ENCODE measurements at regions not wholly inside any gene's neighbourhood (a gene's known extent, or its start where the extent isn't known, plus 50 kb on each side); places are given as distances from the start of the nearest gene placed in this dataset.

GRCh38 chr21:23660560-23660959, 1946.7 kb downstream of the MRPL39 start:
- no peaks in the 10 kb centered on the region; the same call in 1 of the 2 replicates for H3K4me1 ChIP-seq (ENCODE audit: insufficient read depth, low read length)
- H3K9me3 ChIP-seq (ENCODE audit: insufficient read depth, low read depth, low read length): no peaks in the 10 kb centered on the region
- no peak overlapping the region for H3K9ac ChIP-seq (ENCODE audit: low read depth, low read length)
- H3K27me3 ChIP-seq (ENCODE audit: insufficient read depth, low read length): no peaks in the 10 kb centered on the region
- no peak overlapping the region for H3K27ac ChIP-seq (ENCODE audit: low read length)
- H3K4me3 ChIP-seq (ENCODE audit: low read length): no peak overlapping the region
- H3K36me3 ChIP-seq (ENCODE audit: insufficient read depth, low read depth, low read length): no peaks in the 10 kb centered on the region

GRCh38 chr21:23644768-23645167, 1962.5 kb downstream of the MRPL39 start:
- Histone ChIP-seq H3K27me3 (ENCODE audit: insufficient read depth, low read length) (no peaks in the 10 kb centered on the region), H3K27ac (ENCODE audit: low read length) (no peak overlapping the region), H3K4me1 (ENCODE audit: insufficient read depth, low read length) (no peaks in the 10 kb centered on the region), H3K4me3 (ENCODE audit: low read length) (no peak overlapping the region), H3K9ac (ENCODE audit: low read depth, low read length) (no peak overlapping the region), H3K9me3 (ENCODE audit: insufficient read depth, low read depth, low read length) (no peaks in the 10 kb centered on the region), H3K36me3 (ENCODE audit: insufficient read depth, low read depth, low read length) (no peaks in the 10 kb centered on the region)

DNA sequence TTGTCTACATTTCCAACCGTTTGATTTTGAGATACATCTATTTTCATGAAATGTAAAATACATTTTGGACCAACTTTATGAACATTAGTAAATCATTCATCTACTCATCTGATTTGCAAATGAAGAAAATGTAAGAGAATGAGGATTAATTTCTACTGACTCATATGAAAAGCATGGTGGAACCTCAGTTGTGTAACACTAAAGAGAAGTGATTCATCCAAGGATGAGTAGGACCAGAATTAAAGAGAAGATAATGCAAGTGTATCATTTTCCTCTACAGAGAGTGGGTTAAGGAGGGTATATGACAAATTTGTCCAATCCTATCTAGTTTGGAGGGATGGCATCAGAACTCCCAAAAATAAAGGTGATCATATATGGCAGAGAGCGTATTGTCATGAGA, 1967.6 kb downstream of the MRPL39 start:
- Histone ChIP-seq H3K9ac (ENCODE audit: low read depth, low read length) (no peak overlapping the region), H3K4me3 (ENCODE audit: low read length) (no peak overlapping the region), H3K9me3 (ENCODE audit: insufficient read depth, low read depth, low read length) (no peaks in the 10 kb centered on the region), H3K4me1 (ENCODE audit: insufficient read depth, low read length) (no peaks in the 10 kb centered on the region), H3K27ac (ENCODE audit: low read length) (no peak overlapping the region), H3K27me3 (ENCODE audit: insufficient read depth, low read length) (no peaks in the 10 kb centered on the region), H3K36me3 (ENCODE audit: insufficient read depth, low read depth, low read length) (no peaks in the 10 kb centered on the region)

- Histone ChIP-seq H3K36me3 (ENCODE audit: insufficient read depth, low read depth, low read length) (no peaks in the 10 kb centered on the region), H3K9me3 (ENCODE audit: insufficient read depth, low read depth, low read length) (no peaks in the 10 kb centered on the region), H3K9ac (ENCODE audit: low read depth, low read length) (no peak overlapping the region)
Measured at GRCh38 chr21:23638131-23638695, 1969.1 kb downstream of the MRPL39 start.

GRCh38 chr21:23633447-23633940, 1973.8 kb downstream of the MRPL39 start:
- Histone ChIP-seq H3K9ac (ENCODE audit: low read depth, low read length) (no peak overlapping the region), H3K4me3 (ENCODE audit: low read length) (no peak overlapping the region), H3K9me3 (ENCODE audit: insufficient read depth, low read depth, low read length) (no peaks in the 10 kb centered on the region), H3K27ac (ENCODE audit: low read length) (no peak overlapping the region), H3K36me3 (ENCODE audit: insufficient read depth, low read depth, low read length) (no peaks in the 10 kb centered on the region), H3K27me3 (ENCODE audit: insufficient read depth, low read length) (no peaks in the 10 kb centered on the region), H3K4me1 (ENCODE audit: insufficient read depth, low read length) (no peaks in the 10 kb centered on the region)

More at GRCh38 chr21:23638131-23638695, 1969.1 kb downstream of the MRPL39 start:
- H3K4me1 ChIP-seq (ENCODE audit: insufficient read depth, low read length): no peaks in the 10 kb centered on the region
- no peaks in the 10 kb centered on the region for H3K27me3 ChIP-seq (ENCODE audit: insufficient read depth, low read length)
- H3K27ac ChIP-seq (ENCODE audit: low read length): no peak overlapping the region
- no peak overlapping the region for H3K4me3 ChIP-seq (ENCODE audit: low read length)

DNA sequence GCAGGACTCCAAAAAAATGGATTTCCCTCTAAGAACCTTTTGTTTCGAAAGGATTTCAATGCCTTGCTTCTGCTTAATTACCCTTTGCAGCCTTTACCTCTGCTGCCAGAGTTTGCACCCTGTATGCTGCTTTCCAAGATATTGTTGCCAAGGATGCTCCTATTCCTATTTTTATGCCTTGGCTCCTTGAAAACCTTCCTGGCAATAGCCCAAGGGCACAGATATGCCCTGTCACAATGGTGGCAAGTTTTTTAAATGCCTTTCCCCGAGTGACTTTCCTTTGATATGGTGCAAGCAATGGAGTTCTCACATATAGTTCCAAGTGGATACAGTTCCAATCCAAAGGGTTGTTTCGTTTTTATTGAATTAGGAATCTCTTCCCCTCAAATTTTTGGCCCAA, 1983.0 kb downstream of the MRPL39 start:
- Histone ChIP-seq H3K36me3 (ENCODE audit: insufficient read depth, low read depth, low read length) (no peaks in the 10 kb centered on the region), H3K4me3 (ENCODE audit: low read length) (no peak overlapping the region), H3K27ac (ENCODE audit: low read length) (no peak overlapping the region), H3K9ac (ENCODE audit: low read depth, low read length) (no peak overlapping the region), H3K27me3 (ENCODE audit: insufficient read depth, low read length) (no peaks in the 10 kb centered on the region), H3K4me1 (ENCODE audit: insufficient read depth, low read length) (no peaks in the 10 kb centered on the region), H3K9me3 (ENCODE audit: insufficient read depth, low read depth, low read length) (no peaks in the 10 kb centered on the region)

- no peak overlapping the region for H3K9ac ChIP-seq (ENCODE audit: low read depth, low read length)
- H3K9me3 ChIP-seq (ENCODE audit: insufficient read depth, low read depth, low read length): no peaks in the 10 kb centered on the region
- H3K27me3 ChIP-seq (ENCODE audit: insufficient read depth, low read length): no peaks in the 10 kb centered on the region
- no peaks in the 10 kb centered on the region for H3K4me1 ChIP-seq (ENCODE audit: insufficient read depth, low read length)
- H3K4me3 ChIP-seq (ENCODE audit: low read length): no peak overlapping the region
- no peak overlapping the region for H3K27ac ChIP-seq (ENCODE audit: low read length)
- H3K36me3 ChIP-seq (ENCODE audit: insufficient read depth, low read depth, low read length): no peaks in the 10 kb centered on the region
Measured at GRCh38 chr21:23613014-23613413, 1994.3 kb downstream of the MRPL39 start.

DNA sequence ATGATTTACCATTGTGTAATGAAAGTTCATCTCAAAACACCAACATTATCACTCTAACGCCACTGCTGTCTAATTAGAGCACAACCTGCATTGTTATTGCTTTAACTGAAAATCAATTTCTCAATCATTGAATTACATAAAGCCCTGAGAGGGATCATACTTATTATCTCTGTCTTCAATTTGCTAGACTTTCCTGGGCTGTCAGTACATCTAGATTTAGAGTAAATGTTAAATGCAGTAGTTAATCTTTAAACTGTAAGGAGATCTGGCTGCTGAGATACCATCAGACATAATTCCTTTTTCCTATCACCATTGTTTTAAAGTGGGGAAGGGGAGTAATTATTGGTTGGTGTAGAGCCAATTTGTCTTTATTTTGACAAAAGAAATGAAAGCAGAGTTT, 1995.1 kb downstream of the MRPL39 start:
- no peaks in the 10 kb centered on the region for H3K36me3 ChIP-seq (ENCODE audit: insufficient read depth, low read depth, low read length)
- H3K4me3 ChIP-seq (ENCODE audit: low read length): no peak overlapping the region
- H3K27me3 ChIP-seq (ENCODE audit: insufficient read depth, low read length): no peaks in the 10 kb centered on the region
- H3K9ac ChIP-seq (ENCODE audit: low read depth, low read length): no peak overlapping the region
- no peaks in the 10 kb centered on the region for H3K9me3 ChIP-seq (ENCODE audit: insufficient read depth, low read depth, low read length)
- H3K27ac ChIP-seq (ENCODE audit: low read length): no peak overlapping the region
- H3K4me1 ChIP-seq (ENCODE audit: insufficient read depth, low read length): no peaks in the 10 kb centered on the region

GRCh38 chr21:23607782-23608431, 1999.4 kb downstream of the MRPL39 start:
- Histone ChIP-seq H3K9ac (ENCODE audit: low read depth, low read length) (no peak overlapping the region), H3K9me3 (ENCODE audit: insufficient read depth, low read depth, low read length) (peaks cover 5% of the 10 kb centered on the region), H3K27ac (ENCODE audit: low read length) (no peak overlapping the region)

GRCh38 chr21:23601549-23601948, 2005.7 kb downstream of the MRPL39 start:
- Histone ChIP-seq H3K27ac (ENCODE audit: low read length) (no peak overlapping the region), H3K36me3 (ENCODE audit: insufficient read depth, low read depth, low read length) (no peaks in the 10 kb centered on the region), H3K9me3 (ENCODE audit: insufficient read depth, low read depth, low read length) (peaks cover 5% of the 10 kb centered on the region), H3K9ac (ENCODE audit: low read depth, low read length) (no peak overlapping the region), H3K4me1 (ENCODE audit: insufficient read depth, low read length) (no peaks in the 10 kb centered on the region), H3K4me3 (ENCODE audit: low read length) (no peak overlapping the region), H3K27me3 (ENCODE audit: insufficient read depth, low read length) (no peaks in the 10 kb centered on the region)

More at GRCh38 chr21:23607782-23608431, 1999.4 kb downstream of the MRPL39 start:
- Histone ChIP-seq H3K4me1 (ENCODE audit: insufficient read depth, low read length) (no peaks in the 10 kb centered on the region), H3K36me3 (ENCODE audit: insufficient read depth, low read depth, low read length) (no peaks in the 10 kb centered on the region), H3K27me3 (ENCODE audit: insufficient read depth, low read length) (no peaks in the 10 kb centered on the region), H3K4me3 (ENCODE audit: low read length) (no peak overlapping the region)

GRCh38 chr21:23593582-23593981, 2013.7 kb downstream of the MRPL39 start:
- Histone ChIP-seq H3K4me3 (ENCODE audit: low read length) (no peak overlapping the region), H3K36me3 (ENCODE audit: insufficient read depth, low read depth, low read length) (no peaks in the 10 kb centered on the region), H3K27me3 (ENCODE audit: insufficient read depth, low read length) (no peaks in the 10 kb centered on the region), H3K9ac (ENCODE audit: low read depth, low read length) (no peak overlapping the region), H3K27ac (ENCODE audit: low read length) (no peak overlapping the region), H3K4me1 (ENCODE audit: insufficient read depth, low read length) (no peaks in the 10 kb centered on the region; the same call in 1 of the 2 replicates), H3K9me3 (ENCODE audit: insufficient read depth, low read depth, low read length) (no peaks in the 10 kb centered on the region)

GRCh38 chr21:23585419-23585818, 2021.9 kb downstream of the MRPL39 start:
- no peak overlapping the region for H3K4me3 ChIP-seq (ENCODE audit: low read length)
- H3K27me3 ChIP-seq (ENCODE audit: insufficient read depth, low read length): no peaks in the 10 kb centered on the region
- no peaks in the 10 kb centered on the region for H3K36me3 ChIP-seq (ENCODE audit: insufficient read depth, low read depth, low read length)
- H3K27ac ChIP-seq (ENCODE audit: low read length): no peak overlapping the region
- no peaks in the 10 kb centered on the region for H3K9me3 ChIP-seq (ENCODE audit: insufficient read depth, low read depth, low read length)
- H3K9ac ChIP-seq (ENCODE audit: low read depth, low read length): no peak overlapping the region
- no peaks in the 10 kb centered on the region for H3K4me1 ChIP-seq (ENCODE audit: insufficient read depth, low read length)
